Tibial nerve (tissue), 4 donors: ENCODE measurements at regions not wholly inside any gene's neighbourhood (a gene's known extent, or its start where the extent isn't known, plus 50 kb on each side); places are given as distances from the start of the nearest gene placed in this dataset.

Experiments
- EP300 ChIP-seq, 2 donors: sonication (generic); formaldehyde crosslinking; IDR thresholded peaks; one replicate each; pipeline ENCODE4 v1.6.1; 2017; ENCODE audit warnings: antibody characterized with exemption in 2 of 2, mild to moderate bottlenecking in 1 of 2
- POLR2A ChIP-seq, 2 donors: fragments of 450-650 bp; IDR thresholded peaks; one replicate each; pipeline ENCODE4 v1.6.1; 2017; ENCODE audit warnings: antibody characterized with exemption in 2 of 2, mild to moderate bottlenecking in 2 of 2, moderate library complexity in 2 of 2
- TF ChIP-seq, protein P1 (sequence below), 5 experiments: fragments of 200-600 bp in 3 of 5; fragments of 450-650 bp in 2 of 5; sonication (generic) in 3 of 5; IDR thresholded peaks; one replicate each; pipeline ENCODE4 v1.5.1; 2016 to 2019; ENCODE audit warnings: antibody characterized with exemption in 5 of 5, mild to moderate bottlenecking in 3 of 5, moderate library complexity in 2 of 5

DNA sequence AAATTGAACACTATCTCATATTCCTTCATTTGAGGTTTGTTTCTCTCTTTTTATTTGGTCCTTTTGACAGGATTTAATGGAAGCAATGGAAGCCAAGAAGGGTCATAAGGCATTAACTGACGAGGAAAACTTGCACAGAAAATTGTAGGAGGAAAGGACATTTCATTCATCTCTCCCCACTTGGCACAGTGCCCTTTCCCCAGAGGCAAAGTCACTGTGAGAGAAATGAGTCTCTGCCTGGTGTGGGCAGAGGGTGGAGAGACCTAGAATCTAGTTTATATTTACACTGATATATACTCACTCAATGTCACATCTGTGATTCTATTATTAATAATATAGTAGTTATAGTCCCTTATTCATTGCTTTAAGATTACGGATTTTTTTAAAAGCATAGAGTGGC is 324.6 kb upstream of the IL12A start:
- TF ChIP-seq, protein P1, sequence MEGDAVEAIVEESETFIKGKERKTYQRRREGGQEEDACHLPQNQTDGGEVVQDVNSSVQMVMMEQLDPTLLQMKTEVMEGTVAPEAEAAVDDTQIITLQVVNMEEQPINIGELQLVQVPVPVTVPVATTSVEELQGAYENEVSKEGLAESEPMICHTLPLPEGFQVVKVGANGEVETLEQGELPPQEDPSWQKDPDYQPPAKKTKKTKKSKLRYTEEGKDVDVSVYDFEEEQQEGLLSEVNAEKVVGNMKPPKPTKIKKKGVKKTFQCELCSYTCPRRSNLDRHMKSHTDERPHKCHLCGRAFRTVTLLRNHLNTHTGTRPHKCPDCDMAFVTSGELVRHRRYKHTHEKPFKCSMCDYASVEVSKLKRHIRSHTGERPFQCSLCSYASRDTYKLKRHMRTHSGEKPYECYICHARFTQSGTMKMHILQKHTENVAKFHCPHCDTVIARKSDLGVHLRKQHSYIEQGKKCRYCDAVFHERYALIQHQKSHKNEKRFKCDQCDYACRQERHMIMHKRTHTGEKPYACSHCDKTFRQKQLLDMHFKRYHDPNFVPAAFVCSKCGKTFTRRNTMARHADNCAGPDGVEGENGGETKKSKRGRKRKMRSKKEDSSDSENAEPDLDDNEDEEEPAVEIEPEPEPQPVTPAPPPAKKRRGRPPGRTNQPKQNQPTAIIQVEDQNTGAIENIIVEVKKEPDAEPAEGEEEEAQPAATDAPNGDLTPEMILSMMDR (IDR thresholded peaks at IDR 0.05): no peak
- no peak for TF ChIP-seq EP300 (IDR thresholded peaks at IDR 0.05)
- TF ChIP-seq POLR2A (IDR thresholded peaks at IDR 0.05): no peak
